Amygdala (tissue), 56 donors: ENCODE measurements at regions not wholly inside any gene's neighbourhood (a gene's known extent, or its start where the extent isn't known, plus 50 kb on each side); places are given as distances from the start of the nearest gene placed in this dataset.

Experiments used
- DNase-seq, 56 donors: peaks; one replicate each; lab custom pipeline; 2025; lab: John Stamatoyannopoulos, UW

DNA sequence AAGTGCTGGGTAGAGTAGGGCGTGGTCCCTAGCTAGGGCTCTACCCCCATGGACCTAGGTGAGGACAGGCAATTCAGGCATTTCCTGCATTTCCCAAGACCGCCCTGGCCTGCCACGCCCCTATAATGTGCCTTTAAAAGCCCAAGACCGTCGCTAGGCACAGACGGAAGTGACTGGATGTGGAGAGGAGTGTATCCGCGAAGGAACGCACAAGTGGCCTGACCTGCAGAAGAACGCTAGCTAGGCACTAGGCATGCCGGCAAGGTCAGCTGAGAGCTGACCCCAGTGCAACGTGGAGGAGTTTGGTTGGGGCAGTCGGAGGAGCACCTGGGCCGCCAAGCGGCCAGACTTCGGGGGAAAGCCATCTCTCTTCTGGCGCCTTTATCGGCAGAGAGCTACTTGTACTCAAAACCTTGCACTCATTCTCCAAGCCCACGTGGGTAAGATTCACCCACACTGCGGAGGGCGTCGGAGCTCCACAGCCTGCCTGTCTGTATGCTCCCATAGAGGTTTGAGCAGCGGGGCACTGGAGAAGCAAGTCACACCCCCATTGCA, 370.0 kb downstream of the FGF9 start:
- DNase-seq: no peak

DNA sequence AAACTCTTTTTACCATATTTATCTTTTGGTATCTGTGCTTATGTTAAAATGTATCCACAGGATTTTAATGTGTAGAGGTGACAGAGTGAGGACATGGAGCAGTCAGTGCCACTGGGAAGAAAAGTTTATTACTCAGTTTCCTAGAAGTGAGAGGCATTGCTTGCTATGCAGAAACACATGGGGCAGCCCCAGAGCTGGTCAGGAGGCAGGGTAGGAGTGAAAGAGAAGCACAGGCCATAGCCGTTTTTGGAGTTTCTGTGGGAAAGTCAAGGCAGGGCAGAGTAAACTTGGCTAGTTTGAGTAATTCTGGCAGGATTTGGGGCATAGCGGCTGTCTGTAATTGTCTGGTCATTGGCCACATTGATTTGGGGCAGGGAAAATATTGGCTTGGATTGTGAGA, 370.9 kb downstream of the FGF9 start:
- no peak for DNase-seq

DNA sequence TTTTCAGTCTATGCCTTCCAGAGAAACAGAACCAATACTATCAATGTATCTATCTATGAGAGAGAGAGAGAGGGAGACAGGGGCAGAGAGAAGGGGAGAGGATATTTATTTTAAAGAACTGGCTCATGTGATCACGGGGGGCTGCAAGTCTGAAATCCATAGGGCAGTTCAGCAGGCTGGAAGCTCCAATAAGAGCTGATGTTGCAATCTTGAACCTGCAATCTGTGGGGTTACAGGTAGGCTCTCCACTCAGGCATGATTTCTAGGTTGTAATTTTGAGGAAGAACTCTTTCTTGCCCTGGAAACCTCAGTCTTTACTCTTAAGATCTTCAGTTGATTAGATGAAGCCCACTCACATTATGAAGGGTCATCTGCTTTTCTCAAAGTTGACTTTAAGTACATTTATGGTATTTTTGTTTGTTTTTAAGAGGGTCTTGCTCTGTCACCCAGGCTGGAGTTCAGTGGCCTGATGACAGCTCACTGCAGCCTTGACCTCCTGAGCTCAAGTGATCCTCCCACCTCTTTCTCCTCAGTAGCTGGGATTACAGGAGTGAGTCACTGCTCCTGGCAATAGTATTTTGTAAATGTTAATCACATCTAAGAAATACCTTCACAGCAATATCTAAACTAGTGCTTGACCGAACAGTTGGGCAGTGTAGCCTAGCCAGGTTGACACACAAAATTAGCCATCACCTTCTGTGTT, 376.4 kb downstream of the FGF9 start:
- no peak for DNase-seq

DNA sequence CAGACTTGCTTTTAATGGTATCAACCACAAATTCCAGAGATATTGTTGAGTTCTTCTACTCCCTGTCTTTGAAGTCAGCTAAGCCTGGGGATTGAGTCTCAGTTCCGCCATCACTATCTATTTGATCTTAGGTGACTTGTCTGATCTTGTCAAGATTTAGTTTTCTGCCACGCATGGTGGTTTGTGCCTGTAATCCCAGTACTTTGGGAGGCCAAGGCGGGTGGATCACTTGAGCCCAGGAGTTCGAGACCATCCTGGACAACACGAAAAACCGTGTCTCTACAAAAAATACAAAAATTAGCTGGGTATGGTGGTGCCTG, 376.9 kb downstream of the FGF9 start:
- DNase-seq: no peak

DNA sequence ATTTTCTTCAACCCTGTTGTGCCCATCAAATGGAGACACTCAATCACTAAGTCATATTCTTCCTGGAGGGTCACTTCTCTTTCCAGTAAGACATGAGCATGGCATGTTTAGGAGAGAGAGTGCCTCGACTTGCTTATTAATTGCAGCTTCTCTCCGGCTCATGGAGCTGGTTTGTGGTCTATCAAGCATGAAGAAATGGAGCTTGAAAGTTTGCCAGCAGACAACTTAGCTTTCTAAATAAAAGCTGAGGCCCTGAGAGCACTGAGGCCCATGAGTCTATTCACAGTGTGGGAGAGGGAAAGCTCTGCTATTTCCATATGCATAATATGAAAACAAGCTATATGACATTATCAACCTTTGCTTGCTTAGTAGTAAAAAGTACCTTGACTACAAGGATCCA, 378.5 kb downstream of the FGF9 start:
- peak in 1 of 56 donors; percentile 13 for DNase-seq

DNA sequence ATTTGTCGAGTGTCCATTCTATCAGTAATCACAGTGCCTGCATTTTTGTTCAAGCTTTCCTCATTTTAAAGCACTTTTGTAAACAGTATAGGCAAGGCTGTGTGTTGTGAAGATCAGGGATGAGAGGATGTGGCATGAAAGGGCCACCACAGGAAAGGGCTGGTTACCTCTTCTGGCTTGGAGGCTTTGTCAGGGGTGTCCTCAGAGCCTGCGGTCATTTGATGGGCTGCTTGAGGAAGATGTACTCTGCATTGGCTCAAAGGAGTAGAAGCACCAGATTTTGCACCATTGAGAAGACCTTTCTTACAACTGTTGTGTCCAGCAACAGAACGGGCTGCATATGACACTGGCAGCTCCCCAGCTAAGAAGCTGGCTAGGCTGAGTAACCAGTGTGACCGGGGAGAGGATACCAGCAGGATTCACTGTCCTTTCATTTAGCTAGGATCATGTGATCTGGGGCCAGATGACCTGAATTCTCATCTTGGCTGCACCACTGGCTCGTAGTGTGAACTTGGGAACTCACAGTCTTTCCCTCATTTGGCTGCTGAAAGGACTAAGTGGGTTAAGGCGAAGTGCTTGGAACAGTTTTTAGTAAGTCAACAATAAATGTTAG, 380.2 kb downstream of the FGF9 start:
- peak in 1 of 56 donors; percentile 7 for DNase-seq

DNA sequence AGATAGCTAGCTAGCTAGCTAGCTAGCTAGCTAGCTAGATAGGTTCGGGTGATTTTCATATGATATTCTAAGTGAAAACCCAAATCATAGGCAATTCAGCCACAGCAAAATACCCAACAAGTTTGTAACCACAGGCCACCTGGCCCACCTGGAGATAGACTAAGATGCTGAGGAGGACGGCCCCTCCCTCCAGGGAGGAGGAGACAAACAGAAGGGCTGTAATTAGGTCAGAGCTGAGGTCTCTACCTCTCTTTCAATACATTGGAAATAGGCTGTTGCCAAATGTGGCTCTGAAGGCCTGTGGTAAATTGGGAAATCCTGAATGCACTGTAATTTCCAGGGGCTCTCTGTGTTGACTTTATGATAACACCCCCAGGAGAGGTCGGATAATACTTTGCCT, 382.2 kb downstream of the FGF9 start:
- no peak for DNase-seq

DNA sequence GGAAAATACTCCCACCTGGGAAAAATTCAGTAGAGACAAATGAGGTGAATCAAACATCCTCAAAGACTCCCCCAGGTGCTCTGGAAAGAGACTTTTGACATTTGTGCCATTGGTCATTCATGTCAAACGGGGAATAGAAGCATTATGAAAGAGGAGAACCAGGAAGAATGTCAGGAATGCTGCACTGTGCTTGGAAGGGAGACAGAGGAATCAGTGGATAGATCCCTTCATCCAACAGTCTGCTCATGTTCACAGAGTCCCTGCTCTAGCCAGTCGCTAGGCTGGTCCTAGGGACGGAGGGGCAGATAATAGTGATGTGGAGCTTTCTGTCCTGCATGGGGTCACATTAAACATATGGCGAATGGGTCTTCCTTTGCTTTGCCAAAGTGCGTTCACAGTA, 384.4 kb downstream of the FGF9 start:
- no peak for DNase-seq

DNA sequence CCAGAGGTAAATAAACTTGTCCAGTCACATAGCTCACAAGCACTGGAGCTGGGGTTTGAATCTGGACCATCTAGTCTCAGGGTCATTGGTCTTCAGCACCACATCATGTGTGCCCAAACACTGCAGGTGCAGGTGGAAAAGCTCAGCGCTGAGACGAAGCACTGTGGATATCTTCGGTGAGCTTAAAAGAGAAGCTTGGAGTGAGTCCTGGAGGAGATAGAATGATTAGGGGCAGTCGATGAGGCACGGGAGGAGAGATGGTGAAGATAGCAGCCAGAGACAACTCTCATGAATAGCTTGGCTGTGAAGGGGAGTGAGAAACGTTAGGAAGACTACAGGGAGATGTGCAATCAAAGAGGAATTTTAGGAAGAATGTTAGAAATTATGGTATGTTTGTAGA, 389.3 kb downstream of the FGF9 start:
- no peak for DNase-seq

DNA sequence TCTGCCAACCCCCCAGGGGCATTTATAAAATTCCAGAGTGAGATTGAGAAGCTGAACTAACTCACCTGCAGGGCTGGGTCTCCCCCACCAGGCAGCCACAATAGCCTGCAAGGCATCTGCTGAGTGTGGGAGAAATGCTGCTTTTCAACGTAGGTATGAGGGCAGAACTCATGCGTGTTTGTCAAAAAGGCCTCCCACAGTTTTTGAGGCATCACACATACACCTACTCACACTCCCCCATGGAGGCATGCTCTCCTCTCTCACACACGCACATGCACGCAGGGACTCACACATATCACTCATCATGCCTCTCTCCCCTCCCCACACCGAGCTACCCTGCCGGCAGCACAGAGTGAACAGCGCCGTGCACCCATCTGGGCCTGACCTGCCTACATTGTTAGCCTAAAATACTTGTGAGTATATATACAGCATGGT, 390.5 kb downstream of the FGF9 start:
- peak in 5 of 56 donors; percentile 3 to 27 (median 12) for DNase-seq

DNA sequence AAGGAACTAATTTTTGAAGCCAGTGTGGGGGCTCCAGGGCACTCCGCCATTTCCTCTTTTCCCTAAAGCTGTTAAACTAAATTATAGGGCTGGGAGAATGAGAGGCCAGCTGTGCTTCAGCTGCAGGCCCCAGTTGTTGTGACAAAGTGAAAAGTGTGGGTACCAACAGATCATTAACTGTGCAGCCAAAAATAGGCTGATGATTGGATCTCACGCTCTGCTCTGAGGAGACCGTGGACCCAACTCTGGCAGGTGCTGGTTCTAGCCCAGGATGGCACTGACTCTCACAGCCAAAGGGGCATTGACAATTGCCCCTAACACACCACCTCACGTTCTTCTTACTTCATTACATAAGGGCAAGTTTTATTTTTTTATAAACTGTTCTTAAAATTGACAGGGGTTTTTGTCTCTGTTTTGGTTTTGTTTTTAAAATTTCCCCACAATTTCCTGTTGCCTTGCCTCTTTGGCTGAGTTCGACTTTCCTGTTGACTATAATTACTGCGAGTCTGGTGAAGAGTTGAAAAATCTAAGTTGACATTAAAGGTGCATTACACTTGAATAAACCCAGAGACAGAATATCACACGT, 391.0 kb downstream of the FGF9 start:
- DNase-seq: no peak

DNA sequence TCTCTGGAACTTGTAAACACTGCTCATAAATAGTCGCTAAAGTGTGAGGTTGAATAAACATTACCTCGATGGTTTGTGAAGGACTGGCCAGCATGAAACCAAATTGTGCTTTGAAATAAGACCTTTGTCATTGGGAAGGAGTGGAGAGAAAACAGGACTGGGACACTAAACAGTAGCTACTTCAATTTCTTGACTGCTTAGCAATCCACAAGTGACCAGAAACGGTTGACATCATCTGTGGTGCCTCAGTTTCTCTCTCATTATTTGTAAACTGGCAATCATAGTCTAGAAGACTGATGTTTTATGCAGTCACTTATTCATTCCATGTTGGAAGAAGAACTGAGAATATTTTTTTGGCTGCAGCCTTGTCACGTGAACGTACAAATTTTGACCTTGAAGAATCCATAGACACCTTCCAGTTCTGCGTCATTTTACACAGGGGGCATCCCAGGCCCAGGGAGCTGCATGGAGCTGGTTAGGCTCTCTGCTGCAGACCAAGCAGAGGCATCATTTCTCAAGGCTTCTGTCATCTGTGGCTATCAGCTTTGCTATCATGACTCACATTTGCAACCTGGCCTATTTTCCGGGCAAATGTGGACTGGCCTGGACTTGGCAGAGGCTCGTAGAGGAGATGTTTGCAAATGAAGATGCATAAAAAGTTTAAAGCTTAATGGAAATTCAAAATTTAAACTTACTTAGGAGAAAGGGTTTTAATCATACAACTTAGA, 391.8 kb downstream of the FGF9 start:
- DNase-seq: no peak

DNA sequence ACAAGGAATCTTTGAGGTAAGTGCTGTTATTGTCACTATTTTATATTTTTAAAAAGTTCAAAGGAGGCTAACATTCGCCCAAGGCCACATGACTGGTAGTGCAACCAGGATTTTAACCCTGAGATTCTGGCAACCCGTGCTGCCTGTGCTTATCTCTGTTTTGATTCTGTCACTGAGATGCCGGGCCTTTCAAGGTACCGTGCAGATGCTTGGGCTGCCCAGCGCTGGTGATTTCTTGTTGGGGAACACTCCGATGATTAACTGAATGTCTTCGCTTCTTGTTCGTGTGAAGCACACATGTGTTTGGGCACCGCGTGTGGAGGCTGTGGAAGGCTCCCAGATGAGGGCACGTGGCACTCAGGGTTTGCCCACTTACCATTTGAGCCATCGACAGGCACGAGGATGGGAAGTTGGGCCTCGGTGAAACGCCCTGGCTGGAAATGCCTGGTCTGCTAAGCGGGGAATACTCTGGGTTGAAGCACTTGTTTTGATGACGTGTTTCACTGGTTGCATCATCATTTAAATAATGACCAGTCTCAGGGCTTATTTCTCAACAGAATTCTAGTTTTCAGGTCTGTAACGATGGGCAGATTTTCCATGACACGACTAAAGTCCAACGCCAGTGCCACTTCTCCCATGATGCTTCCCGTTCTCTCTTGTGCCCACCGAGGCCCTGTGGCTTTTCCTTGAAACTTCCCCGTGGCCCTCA, 392.7 kb downstream of the FGF9 start:
- DNase-seq: no peak

DNA sequence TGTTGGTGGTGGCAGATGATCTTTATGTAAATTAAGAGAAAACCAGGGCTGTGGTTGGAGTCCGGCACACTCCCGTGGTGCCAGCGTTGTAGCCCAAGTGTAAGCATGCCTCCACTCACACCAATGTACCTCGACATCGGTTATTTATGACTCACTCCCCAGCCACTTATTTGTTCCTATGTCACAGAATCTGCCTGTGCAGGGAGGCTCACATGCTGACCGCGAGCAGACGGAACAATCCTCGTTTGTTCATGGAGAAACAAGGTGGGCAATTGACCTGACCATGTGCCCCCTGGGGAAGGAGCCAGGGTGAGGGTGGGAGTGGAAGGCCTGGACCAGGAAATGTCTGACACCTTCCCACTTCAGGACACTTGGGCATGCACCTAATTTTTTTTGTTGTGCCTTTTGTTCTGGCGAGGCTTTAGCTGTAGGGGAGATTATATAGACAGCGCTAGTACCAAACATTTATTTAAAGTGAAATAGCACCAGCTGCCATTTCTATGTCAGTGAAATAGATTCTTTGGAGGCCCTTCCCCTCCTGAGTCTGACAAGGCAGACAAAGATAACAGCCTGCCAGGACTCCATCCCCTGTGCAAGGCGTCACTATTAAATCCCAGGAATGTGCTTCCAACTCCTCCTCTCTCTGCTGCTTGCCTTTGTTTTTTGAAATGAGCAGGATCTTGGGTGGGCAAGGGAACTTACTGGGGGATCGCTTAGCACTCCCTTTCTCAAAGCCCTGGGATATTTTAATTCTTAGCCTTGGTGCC, 394.2 kb downstream of the FGF9 start:
- DNase-seq: no peak

DNA sequence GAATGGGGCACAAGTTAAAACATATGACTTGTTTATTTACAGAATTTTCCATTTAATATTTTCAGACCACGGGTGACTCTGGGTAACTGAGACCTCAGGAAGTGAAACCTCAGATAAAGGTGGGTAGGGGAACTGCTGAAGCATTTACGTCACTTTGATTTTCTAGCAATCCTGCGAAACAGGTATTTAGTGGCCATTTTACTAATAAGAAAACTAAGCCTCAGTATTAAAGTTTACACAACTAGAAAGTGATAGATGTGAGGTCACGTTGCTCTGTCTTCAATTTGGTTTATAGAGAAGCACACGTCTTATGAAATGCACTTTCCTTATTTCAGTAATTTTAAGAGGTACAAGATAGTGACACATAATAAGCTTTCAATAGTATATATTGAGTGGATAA, 402.8 kb downstream of the FGF9 start:
- DNase-seq: no peak

DNA sequence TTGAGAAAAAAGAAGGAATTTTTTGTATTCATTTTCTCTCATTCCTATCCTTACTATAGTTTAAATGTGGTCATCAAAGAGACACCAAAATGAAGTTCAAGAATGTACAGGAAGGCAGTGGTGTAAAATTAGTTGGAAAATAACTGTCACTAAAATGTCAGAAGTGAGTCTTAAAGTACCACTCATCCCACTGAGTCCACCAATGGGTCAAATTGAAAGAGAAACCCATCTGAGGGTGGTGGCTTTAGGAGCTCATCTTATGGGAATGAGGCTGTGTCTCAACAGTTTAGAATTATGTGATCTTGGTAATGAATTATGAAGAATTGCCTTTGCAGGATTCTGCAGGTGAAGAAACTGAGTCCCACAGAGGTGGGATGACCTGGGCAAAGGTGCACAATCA, 403.5 kb downstream of the FGF9 start:
- no peak for DNase-seq

DNA sequence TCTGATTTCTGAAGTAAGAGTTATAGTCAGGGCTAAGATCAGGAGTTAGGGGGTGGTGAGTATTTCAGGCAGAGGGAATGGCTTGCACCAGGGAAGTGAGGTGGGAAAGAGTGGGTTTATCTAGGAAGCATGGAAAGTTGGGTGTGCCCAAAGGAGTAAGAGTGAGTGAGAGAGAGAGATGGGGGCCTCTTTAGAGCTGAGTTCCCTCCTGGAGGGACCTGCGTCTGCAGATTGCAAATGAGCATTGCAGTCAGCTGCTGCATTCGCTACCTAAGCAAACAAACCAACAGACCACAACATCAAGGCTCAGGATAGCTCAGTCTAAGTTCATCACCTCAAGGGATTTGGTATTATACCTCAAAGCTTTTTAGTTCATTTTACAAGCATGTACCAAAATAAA, 405.8 kb downstream of the FGF9 start:
- no peak for DNase-seq

DNA sequence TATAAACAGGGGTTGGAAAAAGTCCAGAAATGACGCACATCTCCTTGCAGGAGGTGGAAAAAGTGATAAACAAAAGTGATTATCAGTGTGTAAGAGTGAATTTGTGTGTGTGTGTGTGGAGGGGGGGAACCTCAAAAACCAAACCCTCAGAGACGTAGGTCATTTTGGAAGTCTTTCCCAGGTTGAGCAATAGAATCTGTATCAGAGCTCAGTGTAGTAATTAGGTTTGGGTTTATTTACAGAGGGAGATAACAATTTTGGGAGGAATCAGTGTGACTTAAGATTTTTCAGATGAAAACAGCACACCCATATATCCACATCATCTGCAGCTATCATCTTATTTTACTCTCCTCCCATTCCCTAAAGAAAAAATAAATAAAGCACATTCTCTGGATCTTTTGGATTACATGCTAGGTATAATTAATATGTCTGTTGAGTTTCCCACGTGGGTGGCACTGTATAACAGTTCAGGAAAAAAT, 406.4 kb downstream of the FGF9 start:
- no peak for DNase-seq

DNA sequence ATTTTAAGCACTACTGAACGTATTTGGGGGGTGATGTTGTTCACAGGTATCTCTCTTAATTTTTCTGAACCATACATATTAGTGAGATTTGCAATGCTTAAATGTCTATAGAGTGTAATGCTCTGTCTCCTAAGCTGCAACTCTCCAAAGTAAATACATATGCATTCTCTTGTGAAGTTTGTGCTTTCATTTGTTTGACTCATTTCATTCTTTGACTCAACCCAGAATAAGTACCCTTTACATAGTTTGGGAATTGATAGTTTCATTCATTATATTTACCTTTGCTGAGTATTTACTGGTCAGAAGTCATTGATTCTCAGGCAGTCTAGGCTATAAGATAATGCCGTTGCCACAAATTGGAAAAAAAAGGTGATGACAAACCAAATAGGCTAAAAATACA, 406.9 kb downstream of the FGF9 start:
- DNase-seq: no peak

DNA sequence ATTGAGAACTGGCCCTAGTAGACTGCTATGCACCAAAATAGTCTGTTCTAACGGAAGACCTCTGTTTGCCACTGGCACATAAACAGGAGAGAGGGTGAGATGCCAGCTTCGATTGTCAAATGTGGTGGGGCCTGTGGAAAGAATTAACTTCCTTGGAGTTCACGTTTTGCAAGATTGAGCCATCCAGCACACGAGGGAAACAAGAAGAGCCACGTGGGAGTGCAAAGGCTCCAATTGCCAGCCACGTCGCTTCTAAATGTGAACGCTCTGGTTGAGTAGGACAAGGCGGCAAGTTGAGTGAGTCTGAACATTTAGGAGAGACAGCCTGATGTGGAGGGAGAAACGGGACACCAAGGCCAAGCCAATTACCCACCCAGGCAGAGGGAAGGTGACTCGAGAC, 409.1 kb downstream of the FGF9 start:
- DNase-seq: no peak
